Fibroblast of peridontal ligament (primary cell): ENCODE measurements at regions not wholly inside any gene's neighbourhood (a gene's known extent, or its start where the extent isn't known, plus 50 kb on each side); places are given as distances from the start of the nearest gene placed in this dataset.
"Not testable (repeated sequence)": the region's sequence is repeated elsewhere in the genome, so short reads cannot be mapped to it uniquely, and the experiment has no call there.

Source experiments
- DNase-seq: peaks from one replicate; pipeline ENCODE4 v3.0.0-alpha.2; 2010; ENCODE audit errors: extremely low read depth

GRCh38 chr6:133789449-133789848 lies 99.5 kb upstream of the TCF21 start:
- DNase-seq, result not testable (repeated sequence)

DNA sequence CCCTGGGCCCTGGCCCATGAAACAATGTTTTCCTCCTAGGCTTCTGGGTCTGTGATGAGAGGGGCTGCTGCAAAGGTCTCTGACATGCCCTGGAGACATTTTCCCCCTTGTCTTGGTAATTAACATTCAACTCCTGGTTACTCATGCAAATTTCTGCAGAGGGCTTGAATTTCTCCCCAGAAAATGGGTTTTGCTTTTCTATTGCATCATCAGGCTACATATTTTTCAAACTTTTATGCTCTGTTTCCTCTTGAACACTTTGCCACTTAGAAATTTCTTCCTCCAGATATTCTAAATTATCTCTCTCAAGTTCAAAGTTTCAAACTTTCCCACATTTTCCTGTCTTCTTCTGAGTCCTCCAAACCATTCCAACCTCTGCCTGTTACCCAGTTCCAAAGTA lies 98.2 kb upstream of the TCF21 start:
- DNase-seq, result peak; percentile 53

DNA sequence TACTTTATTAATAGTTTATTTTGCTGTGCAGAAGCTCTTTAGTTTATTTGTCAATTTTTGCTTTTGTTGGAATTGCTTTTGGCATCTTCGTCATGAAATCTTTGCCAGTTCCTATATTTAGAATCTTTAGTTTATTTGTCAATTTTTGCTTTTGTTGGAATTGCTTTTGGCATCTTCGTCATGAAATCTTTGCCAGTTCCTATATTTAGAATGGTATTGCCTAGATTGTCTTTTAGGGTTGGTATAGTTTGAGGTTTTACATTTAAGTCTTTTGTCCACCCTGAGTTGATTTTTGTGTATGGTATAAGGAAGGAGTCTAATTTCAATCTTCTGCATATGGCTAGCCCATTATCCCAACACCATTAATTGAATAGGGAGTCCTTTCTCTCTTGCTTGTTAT lies 93.9 kb upstream of the TCF21 start:
- DNase-seq, result not testable (repeated sequence)

GRCh38 chr6:133796235-133796634 lies 92.7 kb upstream of the TCF21 start:
- DNase-seq, result no peak

GRCh38 chr6:133799043-133799442 lies 89.9 kb upstream of the TCF21 start:
- no peak for DNase-seq

GRCh38 chr6:133802861-133803260 lies 86.1 kb upstream of the TCF21 start:
- peak; percentile 69 for DNase-seq

DNA sequence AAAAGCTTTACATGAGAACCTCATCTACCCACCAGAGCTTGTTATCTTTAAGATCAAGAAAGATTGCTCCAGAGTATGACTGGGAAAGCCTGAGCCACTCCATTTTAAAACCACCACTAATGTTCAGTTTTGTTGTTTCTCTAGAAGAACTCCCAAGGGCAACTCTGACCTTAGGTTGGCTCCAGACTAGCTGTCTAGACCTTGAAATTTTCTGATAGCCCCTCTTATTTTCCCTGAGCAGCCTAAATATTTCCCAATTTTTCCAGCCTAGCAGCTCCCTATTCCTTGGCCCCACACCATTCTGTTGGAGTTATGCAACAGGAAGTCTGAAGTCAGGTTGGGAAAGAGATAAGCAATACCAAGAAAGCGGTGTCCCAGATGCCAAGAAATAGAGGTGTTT lies 84.6 kb upstream of the TCF21 start:
- no peak for DNase-seq

- no peak for DNase-seq
These were observed 83.0 kb upstream of the TCF21 start for GRCh38 chr6:133805876-133806275.

GRCh38 chr6:133806382-133807140 lies 82.4 kb upstream of the TCF21 start:
- peak; percentile 58 for DNase-seq

GRCh38 chr6:133807501-133807900 lies 81.4 kb upstream of the TCF21 start:
- no peak for DNase-seq

DNA sequence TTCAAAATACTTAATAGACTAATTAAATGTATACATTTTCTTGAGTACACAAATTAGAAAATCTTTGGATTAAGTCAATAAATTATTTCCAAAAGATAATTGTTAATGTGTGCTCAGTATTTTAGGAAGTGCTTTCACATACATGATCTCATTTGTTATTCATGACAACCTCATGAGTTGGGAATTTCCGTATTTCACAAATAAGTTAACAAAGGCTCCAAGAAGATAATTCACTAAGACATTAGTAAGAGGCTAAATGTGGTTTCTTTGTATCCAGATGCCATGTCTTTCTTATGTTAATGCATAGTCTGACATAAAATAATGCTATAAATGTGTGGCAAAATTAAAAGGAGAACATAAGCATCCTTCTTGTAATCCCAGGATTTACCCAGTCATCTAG lies 79.5 kb upstream of the TCF21 start:
- no peak for DNase-seq

- no peak for DNase-seq
These were observed 77.4 kb upstream of the TCF21 start for GRCh38 chr6:133811557-133811956.

DNA sequence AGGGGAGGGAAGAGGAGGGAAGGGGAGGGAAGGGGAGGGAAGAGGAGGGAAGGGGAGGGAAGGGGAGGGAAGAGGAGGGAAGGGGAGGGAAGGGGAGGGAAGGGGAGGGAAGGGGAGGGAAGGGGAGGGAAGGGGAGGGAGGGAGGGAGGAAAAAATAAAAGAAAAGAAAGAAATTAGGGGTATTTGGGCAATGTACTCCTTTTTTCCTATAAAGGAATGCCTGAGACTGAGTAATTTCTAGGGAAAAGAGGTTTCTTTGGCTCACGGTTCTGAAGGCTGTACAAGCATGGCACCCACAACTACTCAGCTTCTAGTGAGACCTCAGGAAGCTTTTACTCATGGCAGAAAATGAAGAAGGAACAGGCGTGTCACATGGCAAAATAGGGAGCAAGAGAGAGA lies 76.5 kb upstream of the TCF21 start:
- not testable (repeated sequence) for DNase-seq

- DNase-seq, result no peak
These were observed 74.7 kb upstream of the TCF21 start for GRCh38 chr6:133814238-133814637.

GRCh38 chr6:133814797-133815196 lies 74.1 kb upstream of the TCF21 start:
- peak; percentile 66 for DNase-seq

DNA sequence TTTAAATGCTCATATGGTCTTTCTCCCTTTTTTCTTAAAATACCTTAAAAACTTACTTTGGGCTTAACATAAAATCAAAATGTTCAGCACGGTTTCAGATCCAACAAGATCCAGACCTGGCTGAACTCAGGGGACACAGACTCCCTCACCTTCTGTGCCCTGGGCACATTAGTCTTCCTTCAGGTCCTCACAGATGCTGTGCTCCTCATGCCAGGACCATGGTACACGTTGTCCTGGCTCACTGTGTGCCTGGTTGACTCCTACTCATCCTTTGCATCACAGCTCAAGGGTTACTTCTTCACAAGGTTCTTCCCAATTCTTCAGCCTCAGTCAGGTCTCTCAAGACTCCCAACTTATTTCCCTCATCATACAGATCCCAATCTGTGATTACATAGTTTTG lies 73.6 kb upstream of the TCF21 start:
- no peak for DNase-seq

DNA sequence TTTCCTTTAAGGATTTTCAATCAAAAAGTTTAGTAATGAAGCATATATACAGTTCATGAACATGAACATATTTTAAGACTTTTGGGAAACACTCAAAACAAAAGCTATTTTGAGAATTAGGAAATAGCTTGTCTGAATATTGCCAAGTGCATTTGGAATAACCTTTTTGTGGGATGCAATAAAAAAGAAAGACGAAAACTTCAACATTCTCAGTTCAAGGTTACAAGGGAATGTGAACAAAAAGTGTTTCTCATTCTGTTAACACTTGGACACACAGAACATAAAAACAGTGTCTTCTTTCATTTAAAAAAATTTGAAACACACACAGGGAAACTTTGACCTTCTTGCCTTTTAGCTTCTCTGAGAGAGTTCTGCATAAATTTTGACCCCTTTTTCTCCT lies 72.7 kb upstream of the TCF21 start:
- DNase-seq, result no peak

DNA sequence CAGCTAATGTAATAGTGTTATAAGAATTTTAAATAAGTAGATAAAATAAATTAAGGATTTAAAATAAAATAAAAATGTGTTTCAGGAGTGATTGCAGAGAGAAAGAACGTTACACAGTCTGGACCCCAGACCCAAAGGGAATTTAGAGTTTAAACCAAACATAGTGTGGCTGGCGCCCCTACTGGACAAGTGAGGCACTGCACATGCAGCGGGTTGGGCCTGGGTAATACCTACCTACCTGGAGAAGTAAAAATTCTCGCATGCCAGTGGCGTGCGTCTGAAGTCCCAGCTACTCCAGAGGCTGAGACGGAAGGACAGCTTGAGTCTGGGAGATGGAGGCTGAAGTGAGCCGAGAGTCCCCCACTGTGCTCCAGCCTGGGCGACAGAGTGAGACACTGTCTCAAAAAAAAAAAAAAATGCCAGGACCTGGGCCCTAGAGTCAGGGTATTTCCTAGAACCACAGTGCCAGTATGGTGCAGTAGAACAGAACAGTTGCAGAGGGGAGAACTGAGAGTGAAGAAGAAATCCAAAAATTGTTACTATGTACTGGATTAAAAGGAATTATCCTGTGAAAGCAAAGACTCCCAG lies 71.4 kb upstream of the TCF21 start:
- DNase-seq, result no peak

GRCh38 chr6:133818320-133818719 lies 70.6 kb upstream of the TCF21 start:
- DNase-seq, result no peak

- DNase-seq, result no peak
These were observed 68.7 kb upstream of the TCF21 start for GRCh38 chr6:133820208-133820607.

GRCh38 chr6:133827766-133828165 lies 61.1 kb upstream of the TCF21 start:
- no peak for DNase-seq

DNA sequence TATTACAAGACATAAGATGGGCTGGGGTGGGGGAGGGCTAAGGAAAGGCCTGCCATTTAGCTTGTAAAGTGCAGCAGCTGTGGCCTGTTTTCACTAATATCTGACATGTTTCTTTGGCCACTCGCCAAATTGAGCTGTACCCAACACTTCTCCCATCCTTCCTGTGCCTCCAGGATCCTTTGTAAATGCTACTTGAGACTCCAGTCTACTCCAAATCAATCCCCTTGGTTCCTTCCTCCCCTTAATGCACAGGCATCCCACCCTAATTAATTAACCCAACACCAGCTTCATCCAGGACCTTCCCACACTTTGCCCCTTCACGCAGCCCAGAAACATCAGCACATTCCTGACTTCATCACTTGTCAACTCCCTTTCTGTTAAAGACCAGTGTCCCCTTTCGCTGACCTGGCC lies 55.0 kb upstream of the TCF21 start:
- no peak for DNase-seq

DNA sequence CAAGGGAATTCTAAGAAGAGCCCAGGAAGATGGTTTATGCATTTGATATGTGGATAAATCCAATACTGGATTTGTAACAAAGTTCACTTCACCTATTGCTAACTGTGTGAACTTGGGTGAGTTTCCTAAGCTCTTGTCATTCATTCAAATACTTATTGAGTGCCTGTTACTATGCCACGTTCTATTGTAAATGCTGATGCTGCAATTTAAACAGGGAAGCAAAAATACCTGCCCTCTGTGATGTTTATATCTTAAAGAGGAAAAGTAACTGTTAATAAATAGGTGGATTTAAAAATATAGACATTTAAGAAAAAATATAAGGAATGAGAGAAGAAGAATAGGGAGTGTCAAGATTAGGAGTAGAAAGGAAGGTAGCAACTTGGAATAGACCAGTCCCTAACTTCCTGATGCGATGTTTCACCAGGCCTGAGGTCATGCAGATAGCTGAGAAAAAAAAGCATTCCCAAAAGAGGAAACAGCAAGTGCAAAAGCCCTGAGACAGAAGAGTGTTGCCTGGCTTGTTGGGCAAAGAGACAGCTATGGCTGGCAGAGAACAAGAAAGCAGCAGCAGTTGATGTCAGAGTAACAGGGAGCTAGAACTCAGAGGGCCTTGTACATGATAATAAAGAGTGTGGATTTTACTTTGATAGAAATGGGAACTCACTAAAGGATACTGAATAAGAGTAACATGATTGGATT lies 54.3 kb upstream of the TCF21 start:
- no peak for DNase-seq
